ENCODE measurements at regions not wholly inside any gene's neighbourhood (a gene's known extent, or its start where the extent isn't known, plus 50 kb on each side); places are given as distances from the start of the nearest gene placed in this dataset.

GRCh38 chr11:96624126-96624525 is 234.3 kb downstream of the JRKL start:
- no peak overlapping the region for H2BK12ac ChIP-seq (ENCODE audit: insufficient read length, low read depth, low read length)
- no peak overlapping the region for H2BK20ac ChIP-seq (ENCODE audit: low read depth, low read length, poor library complexity, severe bottlenecking)
- no peak overlapping the region for H3K18ac ChIP-seq (ENCODE audit: insufficient read length, low read depth, low read length)
- no peak overlapping the region for H3K14ac ChIP-seq (ENCODE audit: insufficient read depth, low read length)
- H3K23ac ChIP-seq (ENCODE audit: insufficient read length, low read depth, low read length), result no peak overlapping the region
- Mint-ChIP-seq H3K9me3 (peaks cover 14 to 18% of the 10 kb centered on the region in 2 experiments), H3K4me1 (no peaks in the 10 kb centered on the region), H3K36me3 (ENCODE audit: insufficient read depth in 1 of 3, low read depth in 3 of 3) (peaks cover 8 to 18% (median 18%) of the 10 kb centered on the region in 3 experiments), H3K27me3 (ENCODE audit: low read depth) (no peaks in the 10 kb centered on the region), H3K27ac (no peak overlapping the region), H3K4me3 (no peak overlapping the region)
- H3K79me2 ChIP-seq (ENCODE audit: insufficient read depth, low read length), result no peaks in the 10 kb centered on the region
- no peak overlapping the region for H3K27ac ChIP-seq (ENCODE audit: insufficient read length, low read depth, low read length)
- WGBS (ENCODE audit: extremely low coverage, insufficient read length, low lambda C conversion rate), result no CpG with 5 or more reads among the region's 2 CpGs
- H3K23me2 ChIP-seq (ENCODE audit: insufficient read length, low read depth, low read length, poor library complexity, severe bottlenecking), result no peaks in the 10 kb centered on the region
- H3K9ac ChIP-seq (ENCODE audit: extremely low read depth, insufficient read length, low read length), result no peak overlapping the region
- H3K4ac ChIP-seq (ENCODE audit: low read depth, low read length), result no peak overlapping the region
- no peak overlapping the region for H2AFZ ChIP-seq (ENCODE audit: low read length)
- TF ChIP-seq, protein P1, sequence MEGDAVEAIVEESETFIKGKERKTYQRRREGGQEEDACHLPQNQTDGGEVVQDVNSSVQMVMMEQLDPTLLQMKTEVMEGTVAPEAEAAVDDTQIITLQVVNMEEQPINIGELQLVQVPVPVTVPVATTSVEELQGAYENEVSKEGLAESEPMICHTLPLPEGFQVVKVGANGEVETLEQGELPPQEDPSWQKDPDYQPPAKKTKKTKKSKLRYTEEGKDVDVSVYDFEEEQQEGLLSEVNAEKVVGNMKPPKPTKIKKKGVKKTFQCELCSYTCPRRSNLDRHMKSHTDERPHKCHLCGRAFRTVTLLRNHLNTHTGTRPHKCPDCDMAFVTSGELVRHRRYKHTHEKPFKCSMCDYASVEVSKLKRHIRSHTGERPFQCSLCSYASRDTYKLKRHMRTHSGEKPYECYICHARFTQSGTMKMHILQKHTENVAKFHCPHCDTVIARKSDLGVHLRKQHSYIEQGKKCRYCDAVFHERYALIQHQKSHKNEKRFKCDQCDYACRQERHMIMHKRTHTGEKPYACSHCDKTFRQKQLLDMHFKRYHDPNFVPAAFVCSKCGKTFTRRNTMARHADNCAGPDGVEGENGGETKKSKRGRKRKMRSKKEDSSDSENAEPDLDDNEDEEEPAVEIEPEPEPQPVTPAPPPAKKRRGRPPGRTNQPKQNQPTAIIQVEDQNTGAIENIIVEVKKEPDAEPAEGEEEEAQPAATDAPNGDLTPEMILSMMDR (conservative IDR thresholded peaks at IDR 0.05), result no peak
- no peak overlapping the region for H4K5ac ChIP-seq (ENCODE audit: insufficient read length, low read depth, low read length)
- H2BK5ac ChIP-seq (ENCODE audit: insufficient read length, low read length), result no peak overlapping the region
- no peak overlapping the region for H3T11ph ChIP-seq (ENCODE audit: low read length)
- H3K4me1 ChIP-seq (ENCODE audit: insufficient read depth, low read length), result no peaks in the 10 kb centered on the region
- H3K9me3 ChIP-seq (ENCODE audit: control insufficient read depth, low read depth, low read length), result peaks cover 13% of the 10 kb centered on the region
- no peak for DNase-seq
- no peak overlapping the region for H2BK120ac ChIP-seq (ENCODE audit: low read depth, low read length, poor library complexity, severe bottlenecking)
- H3K4me2 ChIP-seq (ENCODE audit: insufficient read depth, insufficient read length, low read length), result no peak overlapping the region
- no peaks in the 10 kb centered on the region for H3K27me3 ChIP-seq (ENCODE audit: insufficient read depth, low read length)
- no peak overlapping the region for H3K56ac ChIP-seq (ENCODE audit: insufficient read length, low read depth, low read length)
- H2BK15ac ChIP-seq (ENCODE audit: low read depth, low read length), result no peak overlapping the region
- no peak overlapping the region for H4K8ac ChIP-seq (replicated peaks; ENCODE audit: insufficient read length, low read depth, low read length)
- H4K20me1 ChIP-seq (ENCODE audit: control insufficient read depth, insufficient read depth, insufficient read length), result no peaks in the 10 kb centered on the region
- no peaks in the 10 kb centered on the region for H3K79me1 ChIP-seq (ENCODE audit: insufficient read depth, low read depth, low read length, poor library complexity, severe bottlenecking)
- no peak overlapping the region for H4K91ac ChIP-seq (ENCODE audit: insufficient read length, low read depth, low read length)
- no peak overlapping the region for H2AK5ac ChIP-seq (ENCODE audit: insufficient read length, low read length)
